CD14-positive monocyte (primary cell): ENCODE measurements at regions not wholly inside any gene's neighbourhood (a gene's known extent, or its start where the extent isn't known, plus 50 kb on each side); places are given as distances from the start of the nearest gene placed in this dataset.

Experiments
- DNase-seq, 3 donors: peaks; one replicate each; pipeline ENCODE4 v3.0.0-alpha.2; 2011 to 2022
- H2AFZ ChIP-seq: 2 replicates; pipeline ENCODE4 v1.6.0; 2012; ENCODE audit warnings: mild to moderate bottlenecking, low read depth, low read length, inconsistent platforms; ENCODE audit not compliant: insufficient read depth, poor library complexity, severe bottlenecking
- H3K27ac ChIP-seq, 2 donors: 1 replicate in 1 of 2; 2 replicates in 1 of 2; pipeline ENCODE4 v1.5.1; 2012 to 2013; ENCODE audit warnings: low read length in 2 of 2, control low read depth in 1 of 2, inconsistent platforms in 1 of 2, low read depth in 1 of 2, mild to moderate bottlenecking in 1 of 2
- H3K27me3 ChIP-seq, 2 donors: one replicate each; pipeline versions ENCODE4 v1.6.0 to v1.6.1; 2011 to 2013; ENCODE audit warnings: low read length in 2 of 2; ENCODE audit not compliant: control insufficient read depth in 2 of 2, insufficient read depth in 2 of 2
- H3K36me3 ChIP-seq, 2 donors: replicated peaks in 1 of 2; 1 replicate in 1 of 2; 2 replicates in 1 of 2; pipeline versions ENCODE4 v1.5.1 to v1.6.1; 2012 to 2013; ENCODE audit warnings: low read length in 2 of 2, control low read depth in 1 of 2, inconsistent platforms in 1 of 2, mild to moderate bottlenecking in 1 of 2; ENCODE audit not compliant: insufficient read depth in 2 of 2, control insufficient read depth in 1 of 2
- H3K4me1 ChIP-seq, 2 donors: 1 replicate in 1 of 2; 2 replicates in 1 of 2; pipeline versions ENCODE4 v1.5.1 to v1.6.1; 2012 to 2013; ENCODE audit warnings: low read length in 2 of 2, control low read depth in 1 of 2, inconsistent platforms in 1 of 2, mild to moderate bottlenecking in 1 of 2, moderate library complexity in 1 of 2; ENCODE audit not compliant: insufficient read depth in 2 of 2, control insufficient read depth in 1 of 2
- H3K4me2 ChIP-seq: replicated peaks from 2 replicates; pipeline ENCODE3; 2012; ENCODE audit warnings: low read length, moderate library complexity, mild to moderate bottlenecking; ENCODE audit not compliant: poor library complexity, severe bottlenecking; ENCODE audit errors: extremely low read depth
- H3K4me3 ChIP-seq, 3 experiments: fragments of 200-600 bp in 1 of 3; sonication (generic) in 1 of 3; replicated peaks in 1 of 3; 1 replicate in 2 of 3; 2 replicates in 1 of 3; pipeline ENCODE4 v1.5.1; 2011 to 2013; ENCODE audit warnings: low read length in 3 of 3, mild to moderate bottlenecking in 3 of 3, control low read depth in 2 of 3, low read depth in 2 of 3, inconsistent platforms in 1 of 3, moderate library complexity in 1 of 3
- H3K79me2 ChIP-seq: 2 replicates; pipeline ENCODE4 v1.6.0; 2012; ENCODE audit warnings: mild to moderate bottlenecking, control low read depth, inconsistent platforms, low read length, moderate library complexity; ENCODE audit not compliant: insufficient read depth
- H3K9ac ChIP-seq: 2 replicates; pipeline ENCODE4 v1.6.0; 2017; ENCODE audit warnings: low read length, mild to moderate bottlenecking; ENCODE audit not compliant: insufficient read depth, poor library complexity, severe bottlenecking
- H3K9me3 ChIP-seq, 2 donors: replicated peaks in 1 of 2; 1 replicate in 1 of 2; 2 replicates in 1 of 2; pipeline versions ENCODE4 v1.5.1 to v1.6.1; 2012 to 2013; ENCODE audit warnings: low read length in 2 of 2, control low read depth in 1 of 2; ENCODE audit not compliant: control insufficient read depth in 1 of 2, insufficient read depth in 1 of 2
- H4K20me1 ChIP-seq: 2 replicates; pipeline ENCODE4 v1.6.0; 2012; ENCODE audit warnings: mild to moderate bottlenecking, low read length, control low read depth, moderate library complexity; ENCODE audit not compliant: insufficient read depth
- H3K27ac Mint-ChIP-seq, 7 donors: one replicate each; pipeline ENCODE4 v1.8.0; 2020; ENCODE audit warnings: mild to moderate bottlenecking in 7 of 7, mixed read lengths in 7 of 7, moderate library complexity in 6 of 7, inconsistent platforms in 2 of 7
- H3K27me3 Mint-ChIP-seq, 3 donors: one replicate each; pipeline ENCODE4 v1.8.0; 2021 to 2022; ENCODE audit warnings: low read depth in 3 of 3, mild to moderate bottlenecking in 3 of 3, mixed read lengths in 3 of 3, moderate library complexity in 3 of 3, inconsistent platforms in 1 of 3
- H3K36me3 Mint-ChIP-seq, 2 donors: one replicate each; pipeline ENCODE4 v1.8.0; 2020; ENCODE audit warnings: mixed read lengths in 2 of 2, inconsistent platforms in 1 of 2, mild to moderate bottlenecking in 1 of 2
- H3K4me1 Mint-ChIP-seq: one replicate; pipeline ENCODE4 v1.8.0; 2020; ENCODE audit warnings: mild to moderate bottlenecking, mixed read lengths
- H3K4me3 Mint-ChIP-seq, 2 donors: one replicate each; pipeline ENCODE4 v1.8.0; 2020; ENCODE audit warnings: mild to moderate bottlenecking in 2 of 2, mixed read lengths in 2 of 2, moderate library complexity in 1 of 2
- H3K9me3 Mint-ChIP-seq, 7 donors: one replicate each; pipeline ENCODE4 v1.8.0; 2020 to 2022; ENCODE audit warnings: mixed read lengths in 7 of 7, mild to moderate bottlenecking in 6 of 7, moderate library complexity in 6 of 7, inconsistent platforms in 2 of 7
- WGBS: methylation state at CpG from one replicate; pipeline ENCODE4 v1.1.5; 2013; ENCODE audit warnings: missing lambda C conversion rate; ENCODE audit not compliant: insufficient coverage; 5-methylcytosine and 5-hydroxymethylcytosine counted together
- intact Hi-C, 2 donors: fragments of 100-400 bp; cut with micrococcal nuclease; formaldehyde crosslinking; loops; one replicate each; pipeline versions ENCODE4 v1.15.0 to v1.15.1; 2023
- TF ChIP-seq, protein P1 (sequence below): fragments of 200-600 bp; IDR thresholded peaks from one replicate; pipeline ENCODE4 v1.8.0; 2022; ENCODE audit warnings: antibody characterized with exemption, mild to moderate bottlenecking

DNA sequence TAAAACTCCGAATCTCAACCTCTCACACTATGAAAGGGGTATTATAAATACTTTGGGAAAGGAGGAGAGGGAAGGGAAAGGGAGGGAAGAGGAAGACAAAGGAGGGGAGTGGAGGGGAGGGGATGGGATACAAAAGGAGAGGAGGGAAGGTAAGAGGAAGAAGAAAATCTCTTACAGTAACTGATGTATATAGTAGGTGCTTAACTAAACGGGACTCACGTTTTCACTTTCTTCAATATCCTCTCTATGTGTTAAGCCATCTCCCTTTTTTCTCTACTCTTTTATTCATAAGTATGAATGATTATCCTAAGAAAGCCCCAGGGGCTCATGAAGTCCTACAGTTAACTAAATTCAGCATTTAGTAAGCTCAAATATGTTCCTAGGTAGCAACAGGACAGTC lies 729.6 kb upstream of the NR2F2 start:
- no peak overlapping the region for H3K27ac Mint-ChIP-seq
- H3K79me2 ChIP-seq: no peaks in the 10 kb centered on the region
- intact Hi-C loops: no loop called here
- no peaks in the 10 kb centered on the region for H3K4me1 ChIP-seq
- DNase-seq: no peak
- H3K27me3 ChIP-seq: no peaks in the 10 kb centered on the region
- no peaks in the 10 kb centered on the region for H3K36me3 ChIP-seq
- whole genome bisulfite sequencing: no CpG with 5 or more reads among the region's 3 CpGs
- no peak overlapping the region for H3K4me2 ChIP-seq
- peaks cover 0 to 5% (median 1%) of the 10 kb centered on the region in 7 donors for H3K9me3 Mint-ChIP-seq
- H3K4me3 Mint-ChIP-seq: no peak overlapping the region
- H2AFZ ChIP-seq: no peak overlapping the region
- H3K36me3 Mint-ChIP-seq: no peaks in the 10 kb centered on the region
- H4K20me1 ChIP-seq: no peaks in the 10 kb centered on the region
- H3K4me3 ChIP-seq: no peak overlapping the region
- no peak overlapping the region for H3K27ac ChIP-seq
- H3K4me1 Mint-ChIP-seq: no peaks in the 10 kb centered on the region
- H3K9me3 ChIP-seq: no peaks in the 10 kb centered on the region
- no peak overlapping the region for H3K9ac ChIP-seq
- TF ChIP-seq, protein P1, sequence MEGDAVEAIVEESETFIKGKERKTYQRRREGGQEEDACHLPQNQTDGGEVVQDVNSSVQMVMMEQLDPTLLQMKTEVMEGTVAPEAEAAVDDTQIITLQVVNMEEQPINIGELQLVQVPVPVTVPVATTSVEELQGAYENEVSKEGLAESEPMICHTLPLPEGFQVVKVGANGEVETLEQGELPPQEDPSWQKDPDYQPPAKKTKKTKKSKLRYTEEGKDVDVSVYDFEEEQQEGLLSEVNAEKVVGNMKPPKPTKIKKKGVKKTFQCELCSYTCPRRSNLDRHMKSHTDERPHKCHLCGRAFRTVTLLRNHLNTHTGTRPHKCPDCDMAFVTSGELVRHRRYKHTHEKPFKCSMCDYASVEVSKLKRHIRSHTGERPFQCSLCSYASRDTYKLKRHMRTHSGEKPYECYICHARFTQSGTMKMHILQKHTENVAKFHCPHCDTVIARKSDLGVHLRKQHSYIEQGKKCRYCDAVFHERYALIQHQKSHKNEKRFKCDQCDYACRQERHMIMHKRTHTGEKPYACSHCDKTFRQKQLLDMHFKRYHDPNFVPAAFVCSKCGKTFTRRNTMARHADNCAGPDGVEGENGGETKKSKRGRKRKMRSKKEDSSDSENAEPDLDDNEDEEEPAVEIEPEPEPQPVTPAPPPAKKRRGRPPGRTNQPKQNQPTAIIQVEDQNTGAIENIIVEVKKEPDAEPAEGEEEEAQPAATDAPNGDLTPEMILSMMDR: no peak
- H3K27me3 Mint-ChIP-seq: peaks cover 0 to 4% (median 1%) of the 10 kb centered on the region in 3 donors

DNA sequence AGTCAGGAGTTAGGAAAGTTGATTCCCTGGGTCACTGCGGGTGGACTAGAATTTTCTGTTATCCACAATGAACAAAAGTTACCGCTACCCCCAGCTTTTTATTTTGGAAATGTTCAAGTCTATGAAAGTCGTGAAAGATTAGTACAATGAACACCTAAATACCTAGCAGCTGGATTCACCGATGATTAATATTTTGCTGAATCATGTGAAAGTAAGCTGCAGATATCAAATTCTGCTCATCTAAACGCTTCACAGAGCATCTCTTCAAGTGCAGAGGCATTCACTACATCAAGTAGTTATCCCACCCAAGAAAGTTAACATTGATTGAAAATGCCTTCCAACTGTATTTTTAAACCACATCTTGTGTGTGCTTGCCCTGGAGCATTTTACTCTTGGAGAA lies 729.0 kb upstream of the NR2F2 start:
- Mint-ChIP-seq H3K36me3 (no peaks in the 10 kb centered on the region), H3K4me1 (no peaks in the 10 kb centered on the region), H3K4me3 (no peak overlapping the region), H3K9me3 (peaks cover 0 to 5% (median 1%) of the 10 kb centered on the region in 7 donors), H3K27ac (no peak overlapping the region), H3K27me3 (peaks cover 0 to 2% (median 1%) of the 10 kb centered on the region in 3 donors)
- Histone ChIP-seq H3K79me2 (no peaks in the 10 kb centered on the region), H4K20me1 (no peaks in the 10 kb centered on the region), H3K4me2 (no peak overlapping the region), H3K4me1 (no peaks in the 10 kb centered on the region), H3K27ac (no peak overlapping the region), H3K27me3 (no peaks in the 10 kb centered on the region), H3K9ac (no peak overlapping the region), H3K36me3 (no peaks in the 10 kb centered on the region), H2AFZ (no peak overlapping the region), H3K9me3 (no peaks in the 10 kb centered on the region), H3K4me3 (no peak overlapping the region)
- intact Hi-C loops: no loop called here
- no peak for DNase-seq
- WGBS: 72% methylated on average over 2 of the region's 5 CpGs
- TF ChIP-seq, protein P1: no peak
